ENCODE measurements at regions not wholly inside any gene's neighbourhood (a gene's known extent, or its start where the extent isn't known, plus 50 kb on each side); places are given as distances from the start of the nearest gene placed in this dataset.

DNA sequence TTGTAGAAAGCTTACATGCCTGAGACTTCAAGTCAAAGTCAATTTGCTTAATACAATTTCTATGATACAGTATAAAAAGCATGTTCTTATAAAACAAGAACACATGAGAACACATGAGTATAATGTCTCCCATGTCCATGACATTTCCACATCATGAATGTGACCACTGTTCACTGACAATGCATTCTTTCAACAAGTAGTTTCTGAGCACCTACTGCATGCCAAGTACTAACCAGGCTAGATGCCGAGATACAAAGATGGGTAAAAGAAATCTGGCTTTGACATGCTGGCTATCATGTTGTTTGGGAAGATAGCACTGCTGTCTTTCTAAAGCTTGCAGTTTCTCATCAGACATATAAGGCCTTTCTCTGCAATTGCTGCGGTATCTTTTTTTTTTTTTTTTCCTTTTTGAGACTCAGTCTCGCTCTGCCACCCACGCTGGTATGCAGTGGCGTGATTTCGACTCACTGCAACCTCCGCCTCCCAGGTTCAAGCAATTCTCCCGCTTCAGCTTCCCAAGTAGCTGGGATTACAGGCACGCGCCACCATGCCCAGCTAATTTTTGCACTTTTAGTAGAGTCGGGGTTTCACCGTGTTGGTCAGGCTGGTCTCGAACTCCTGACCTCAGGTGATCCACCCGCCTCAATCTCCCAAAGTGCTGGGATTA lies 123.6 kb upstream of the DST start:
- no peak for DNase-seq

DNA sequence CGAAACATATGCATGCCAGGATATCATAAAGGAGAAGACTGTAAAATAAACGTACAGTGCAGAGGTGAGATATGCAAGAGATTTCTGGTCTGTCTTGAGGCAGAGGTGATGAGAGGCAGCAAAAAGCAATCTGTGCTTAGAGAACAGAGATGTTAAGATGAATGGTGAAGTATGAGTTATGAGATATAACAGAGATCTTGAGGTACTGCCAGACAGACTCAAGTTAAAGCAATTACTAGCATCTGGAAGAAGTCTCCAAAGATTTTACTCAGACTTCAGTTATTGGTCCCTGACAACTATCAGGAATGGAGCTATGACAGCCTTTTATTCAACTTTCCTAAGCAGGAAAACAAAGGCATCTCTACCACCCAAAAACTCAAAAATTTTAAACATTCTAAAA lies 122.8 kb upstream of the DST start:
- DNase-seq = no peak

DNA sequence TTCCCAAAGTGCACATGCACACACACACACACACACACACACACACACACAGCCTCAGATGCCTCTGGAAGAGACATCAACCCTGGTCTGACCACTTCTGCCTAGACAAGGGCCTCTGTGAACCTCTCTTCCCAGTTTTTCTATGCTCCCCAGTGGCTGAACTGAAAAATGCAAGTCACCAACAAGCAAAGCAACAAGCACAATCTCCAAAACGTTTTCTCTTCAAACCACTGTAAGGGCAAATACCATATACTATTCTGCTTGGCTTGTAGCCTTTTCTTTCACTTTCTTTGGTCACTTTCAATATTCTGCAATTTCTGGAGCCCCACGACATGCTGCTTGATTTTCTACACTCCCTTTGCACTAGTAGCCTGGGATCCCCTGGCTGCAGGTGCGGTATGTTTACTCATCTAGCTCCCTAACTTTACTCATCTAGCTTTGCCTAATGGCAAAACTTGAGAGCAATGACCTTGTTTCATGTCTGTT lies 121.4 kb upstream of the DST start:
- peak; percentile 26 to 67 for DNase-seq

DNA sequence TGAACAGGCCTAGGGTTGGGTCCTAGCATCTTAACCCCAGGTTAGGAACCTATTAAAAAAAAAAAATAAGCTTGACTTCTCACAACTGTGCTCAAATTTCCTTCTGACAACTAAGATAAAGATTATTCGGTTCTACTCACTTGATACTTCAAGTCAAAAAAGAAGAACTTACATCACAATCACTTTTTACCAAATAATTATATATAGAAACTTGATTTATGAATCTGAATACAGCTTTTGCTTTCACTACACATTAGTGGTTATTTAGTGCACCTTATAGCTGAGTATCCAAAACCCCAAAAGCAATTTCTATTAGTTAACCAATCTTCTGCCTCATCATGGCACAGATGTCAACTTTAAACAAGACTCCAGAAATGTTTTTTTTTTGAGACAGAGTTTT lies 119.0 kb upstream of the DST start:
- DNase-seq = no peak

DNA sequence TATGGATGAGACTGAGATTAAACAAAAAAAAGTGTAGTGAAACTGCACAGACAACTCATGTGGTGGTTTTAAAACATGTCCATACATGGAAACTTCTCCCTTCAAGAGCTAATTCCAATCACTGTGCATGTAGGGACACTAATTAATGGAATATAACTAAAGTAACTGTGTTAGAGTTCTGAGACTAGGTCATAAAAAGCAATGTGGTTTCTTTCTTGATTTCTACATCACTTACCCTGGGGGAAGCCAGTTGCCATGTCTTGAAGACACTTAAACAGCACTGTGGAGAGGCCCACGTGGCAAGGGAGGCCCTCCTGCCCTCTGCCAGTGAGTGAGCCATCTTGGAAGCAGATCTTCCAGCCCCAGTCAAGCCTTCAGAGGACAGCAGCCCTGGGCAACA lies 118.2 kb upstream of the DST start:
- no peak for DNase-seq

DNA sequence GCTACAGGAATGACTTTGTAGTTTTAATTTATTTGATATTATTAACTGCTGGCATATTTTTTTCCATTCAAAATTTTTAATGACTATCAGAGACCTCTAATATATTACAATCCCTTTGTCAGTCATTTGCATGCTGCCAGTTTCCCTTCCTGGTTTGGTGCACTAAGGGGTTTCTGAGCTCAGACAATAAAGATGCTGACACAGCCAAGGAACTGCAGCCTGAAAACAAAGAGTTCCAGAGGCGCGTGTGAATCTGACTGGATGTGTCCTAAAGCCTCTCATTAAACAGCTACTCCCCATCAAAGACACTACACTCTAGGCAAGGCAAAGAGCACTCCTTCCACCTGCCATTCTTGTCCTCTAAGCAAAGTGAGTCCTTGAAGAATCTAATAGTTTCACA lies 116.8 kb upstream of the DST start:
- peak; percentile 33 to 60 for DNase-seq

DNA sequence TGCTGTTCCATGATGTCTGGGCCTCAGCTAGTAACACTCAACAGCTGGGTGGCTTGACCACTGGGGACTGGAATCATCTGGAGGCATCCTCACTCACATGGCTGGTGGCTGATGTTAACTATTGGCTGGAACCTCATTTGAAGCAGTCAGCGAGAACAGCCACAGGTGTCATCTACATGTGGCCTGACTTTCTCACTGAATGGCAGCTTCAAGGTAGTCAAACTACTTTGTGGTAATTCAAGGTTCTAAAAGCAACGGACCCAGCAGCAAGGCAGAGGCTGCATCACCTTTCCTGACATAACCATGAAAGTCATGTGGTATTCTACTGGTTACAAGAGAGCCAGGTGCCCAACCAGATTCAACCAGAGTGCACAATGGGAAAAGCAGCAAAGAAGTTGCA lies 115.9 kb upstream of the DST start:
- no peak for DNase-seq

DNA sequence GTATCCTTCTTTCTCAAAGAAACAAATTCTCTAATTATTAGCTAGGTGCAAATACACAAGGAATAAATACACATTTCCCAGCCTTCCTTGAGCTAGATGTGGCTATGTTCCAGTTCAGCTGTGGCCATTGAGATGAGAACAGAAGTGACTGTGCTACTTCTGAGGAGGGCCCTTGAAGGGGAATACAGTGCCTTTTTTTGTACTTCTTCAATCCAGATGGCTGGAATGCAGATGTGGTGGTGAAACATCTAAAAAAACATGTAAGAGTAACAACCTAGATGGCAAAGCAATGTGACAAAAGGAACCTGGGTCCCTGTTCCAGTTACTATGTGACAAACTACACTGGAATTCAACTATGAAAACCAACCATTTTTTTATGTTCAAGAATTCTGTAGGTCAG lies 115.4 kb upstream of the DST start:
- DNase-seq = no peak

DNA sequence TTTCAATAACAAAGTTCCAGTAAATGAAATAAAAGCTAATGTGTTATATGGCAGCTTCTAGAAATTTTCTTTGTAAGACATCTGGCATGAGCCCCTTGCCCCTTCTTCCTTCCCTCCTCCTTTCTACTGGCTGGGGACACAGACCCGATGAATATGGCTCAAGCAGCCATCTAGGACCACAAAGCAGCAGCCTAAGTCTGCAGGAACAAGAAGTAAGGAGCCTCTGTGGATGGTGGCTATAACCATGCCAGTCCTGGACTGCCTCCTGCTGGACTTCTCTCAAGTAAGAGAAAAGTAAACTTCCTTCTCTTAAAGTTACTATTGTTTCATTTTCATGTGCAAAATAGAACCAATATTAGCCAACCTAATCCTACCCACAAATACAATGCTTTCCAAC lies 114.9 kb upstream of the DST start:
- DNase-seq = peak; percentile 36 to 62

DNA sequence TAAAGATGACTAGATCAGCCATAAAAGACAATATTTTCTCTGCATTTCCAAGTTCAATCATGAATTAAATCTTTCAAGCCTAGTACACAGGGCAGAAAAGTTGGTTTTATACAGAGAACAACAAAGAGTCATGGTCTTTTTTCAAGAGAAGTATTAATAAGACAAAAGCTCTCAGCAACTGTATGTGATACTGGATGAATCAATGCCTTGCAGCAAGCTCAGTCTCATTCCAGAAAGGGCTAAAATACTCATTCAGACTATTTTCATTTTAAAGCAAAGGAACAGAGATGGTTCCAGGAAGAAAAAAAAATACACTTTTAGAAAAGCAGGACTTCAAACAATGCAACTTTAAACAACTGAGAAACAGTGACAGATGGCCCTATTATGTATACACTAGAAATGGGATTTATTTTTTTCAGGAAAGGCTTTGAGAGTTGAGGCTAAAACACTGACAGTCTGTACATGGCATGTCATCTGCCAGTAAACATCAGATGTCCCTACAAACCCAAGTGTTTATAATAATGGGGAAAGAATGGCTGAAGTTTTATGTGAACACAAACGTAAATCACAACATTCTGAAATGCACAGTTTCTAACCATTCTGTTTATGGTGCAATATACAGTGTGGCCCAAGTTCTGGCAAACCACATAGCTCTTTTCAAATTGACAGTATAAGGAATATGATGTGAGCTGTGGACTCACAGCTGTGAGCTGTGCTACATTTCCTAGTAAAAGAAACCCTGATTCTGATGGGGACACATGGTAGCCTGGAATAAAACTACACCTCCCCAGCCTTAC lies 114.3 kb upstream of the DST start:
- peak in 1 of 2 donors; percentile 35 for DNase-seq

DNA sequence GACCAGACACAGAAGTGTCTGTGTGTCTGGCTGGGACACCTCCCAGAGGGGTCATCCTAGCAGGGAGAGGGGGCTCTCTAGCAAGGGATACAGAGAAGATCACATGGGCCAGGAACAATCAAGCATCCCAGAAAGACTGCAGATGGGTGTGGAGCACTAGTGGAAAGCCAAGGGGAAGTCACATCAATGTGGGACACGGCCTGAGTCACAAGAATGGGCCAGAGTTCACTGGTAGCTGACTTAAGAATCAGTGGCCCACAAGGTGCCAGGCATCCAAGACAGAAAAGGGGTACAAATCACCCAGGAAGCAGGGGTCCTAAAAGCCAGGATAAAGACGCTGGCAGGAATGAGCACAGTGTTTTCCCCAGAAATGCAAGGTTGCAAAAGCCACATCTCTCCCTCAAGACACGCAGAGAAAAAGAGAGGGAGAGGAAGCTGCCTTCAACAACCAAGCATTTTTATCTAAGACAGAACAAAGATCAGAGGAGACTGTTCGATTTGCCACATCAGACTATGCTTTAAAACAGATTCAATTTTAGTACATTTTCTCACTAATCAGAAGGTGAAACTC lies 113.6 kb upstream of the DST start:
- no peak for DNase-seq

DNA sequence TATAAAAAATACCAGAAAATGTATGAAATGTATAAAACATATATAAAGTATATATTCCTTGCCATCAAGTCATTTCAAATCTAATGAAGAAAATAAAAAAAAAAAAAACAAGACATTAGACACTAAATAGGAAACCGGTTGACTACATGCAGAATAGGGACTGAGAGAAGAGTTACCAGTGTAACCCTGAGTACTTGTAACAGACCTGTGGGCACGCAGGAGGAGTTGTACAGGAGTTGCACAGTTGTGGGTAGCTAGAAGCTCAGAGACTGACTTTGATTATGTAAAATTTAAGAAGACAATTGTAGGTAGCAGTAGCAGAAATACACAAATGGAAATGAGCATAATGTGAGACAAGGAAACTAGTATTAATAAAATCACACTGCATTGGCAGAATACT lies 112.4 kb upstream of the DST start:
- DNase-seq = no peak

DNA sequence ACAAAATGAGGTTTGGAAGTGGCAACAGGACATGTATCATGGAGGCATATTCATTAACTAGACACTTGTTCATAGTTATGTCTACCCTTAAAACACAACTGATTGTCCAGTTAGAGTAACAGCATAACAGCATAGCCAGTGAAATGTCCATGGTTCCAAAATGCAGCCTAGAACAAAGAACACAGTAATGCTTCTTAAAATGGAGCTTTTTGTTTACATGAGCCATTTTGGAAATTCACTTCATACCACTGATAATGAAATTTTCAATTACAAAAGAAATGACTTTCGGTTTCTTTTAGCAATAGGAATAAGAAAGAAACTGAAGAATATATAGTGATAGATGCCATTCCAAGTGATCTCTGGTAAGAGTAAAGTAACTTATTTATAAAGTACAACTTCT lies 111.1 kb upstream of the DST start:
- DNase-seq = no peak

DNA sequence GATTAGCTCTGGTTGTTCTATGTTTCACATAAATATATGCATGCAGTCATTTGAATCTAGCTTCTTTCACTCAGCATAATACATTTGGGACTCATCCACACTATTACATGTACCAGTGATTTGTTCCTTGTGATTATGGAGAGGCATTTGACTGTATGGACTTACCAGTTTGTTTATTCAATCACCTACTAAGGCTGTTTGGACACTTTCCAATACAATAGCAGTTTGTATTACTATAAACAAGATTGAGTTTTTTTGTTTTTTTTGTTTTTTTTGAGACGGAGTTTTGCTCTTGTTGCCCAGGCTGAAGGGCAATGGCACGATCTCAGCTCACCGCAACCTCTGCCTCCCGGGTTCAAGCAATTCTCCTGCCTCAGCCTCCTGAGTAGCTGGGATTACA lies 109.8 kb upstream of the DST start:
- no peak for DNase-seq

DNA sequence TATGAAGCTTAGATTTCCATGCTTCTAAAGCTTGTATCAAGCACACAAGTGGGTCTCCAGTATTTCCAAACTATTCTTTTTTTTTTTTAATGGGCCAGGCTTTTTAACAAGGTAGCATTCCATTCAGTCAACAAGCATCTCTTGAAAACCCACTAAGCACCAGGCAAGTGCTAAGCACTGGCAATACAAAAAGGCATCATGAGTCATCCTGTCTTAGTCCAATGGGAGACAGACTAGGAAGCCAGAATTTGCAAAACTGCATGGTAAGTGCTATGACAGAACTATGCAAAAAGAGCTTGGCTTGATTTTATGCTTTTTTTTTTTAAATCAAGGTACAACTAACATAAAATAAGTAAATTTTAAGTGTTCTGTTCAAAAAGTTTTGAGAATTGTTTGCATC lies 109.3 kb upstream of the DST start:
- DNase-seq = no peak

DNA sequence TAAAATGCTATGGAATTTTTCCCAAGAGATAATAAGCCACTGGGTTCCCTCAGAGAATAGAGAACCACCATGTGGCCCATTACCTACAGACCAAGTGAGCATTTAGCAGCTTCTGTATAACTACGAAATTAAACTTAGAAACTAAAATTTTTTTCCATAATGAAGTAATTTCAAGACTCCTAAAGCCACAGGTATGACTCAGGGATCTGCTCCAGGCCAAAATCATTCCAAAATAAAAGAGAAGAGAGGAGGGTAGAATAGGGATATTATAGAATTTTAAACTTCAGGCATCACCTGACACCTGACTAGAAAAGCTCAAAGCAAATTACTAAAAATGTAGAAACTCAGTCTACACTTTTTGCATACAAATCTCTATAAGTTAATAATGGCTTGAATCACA lies 108.9 kb upstream of the DST start:
- no peak for DNase-seq

DNA sequence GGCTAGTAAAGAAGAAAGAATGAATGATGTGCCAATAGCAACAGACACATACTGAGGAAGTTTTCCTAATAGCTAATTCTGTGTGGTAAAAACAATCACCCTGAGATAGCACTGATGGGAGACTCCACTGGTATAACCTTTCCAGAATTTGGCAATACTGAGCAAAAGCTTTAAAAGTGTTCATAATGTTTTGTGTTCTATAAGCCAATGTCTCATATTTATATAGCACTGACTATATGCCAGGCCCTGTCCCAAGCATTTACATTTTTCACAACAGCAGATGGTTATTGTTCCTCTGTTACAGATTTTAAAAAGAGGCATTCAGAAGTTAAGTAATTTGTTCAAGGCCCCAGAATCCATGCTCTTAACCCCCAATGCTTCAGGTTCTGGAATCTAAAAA lies 108.0 kb upstream of the DST start:
- no peak for DNase-seq

DNA sequence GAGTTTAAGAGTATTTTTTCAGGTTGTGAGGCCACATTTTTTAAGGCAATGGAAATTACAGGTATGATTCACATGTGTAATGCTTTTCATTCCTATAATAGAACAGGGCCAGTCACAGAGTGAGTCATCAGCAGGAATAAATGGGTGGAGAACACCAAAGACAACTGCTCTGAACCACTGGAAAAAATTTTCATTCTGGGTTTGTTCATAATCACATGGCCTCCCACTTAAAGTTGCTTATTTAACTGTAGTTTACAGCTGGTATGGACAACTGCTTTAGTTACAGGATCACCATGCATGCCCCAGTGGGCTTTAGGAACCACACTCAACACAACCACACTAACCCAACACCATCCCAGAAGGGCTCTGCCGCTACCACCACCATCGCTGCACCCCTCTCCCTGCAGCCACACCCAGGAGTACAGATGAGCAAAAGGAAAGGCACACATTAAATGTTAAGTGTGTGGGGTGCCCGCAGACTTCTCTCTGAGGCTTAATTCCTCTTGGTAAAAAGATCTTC lies 107.0 kb upstream of the DST start:
- no peak for DNase-seq

DNA sequence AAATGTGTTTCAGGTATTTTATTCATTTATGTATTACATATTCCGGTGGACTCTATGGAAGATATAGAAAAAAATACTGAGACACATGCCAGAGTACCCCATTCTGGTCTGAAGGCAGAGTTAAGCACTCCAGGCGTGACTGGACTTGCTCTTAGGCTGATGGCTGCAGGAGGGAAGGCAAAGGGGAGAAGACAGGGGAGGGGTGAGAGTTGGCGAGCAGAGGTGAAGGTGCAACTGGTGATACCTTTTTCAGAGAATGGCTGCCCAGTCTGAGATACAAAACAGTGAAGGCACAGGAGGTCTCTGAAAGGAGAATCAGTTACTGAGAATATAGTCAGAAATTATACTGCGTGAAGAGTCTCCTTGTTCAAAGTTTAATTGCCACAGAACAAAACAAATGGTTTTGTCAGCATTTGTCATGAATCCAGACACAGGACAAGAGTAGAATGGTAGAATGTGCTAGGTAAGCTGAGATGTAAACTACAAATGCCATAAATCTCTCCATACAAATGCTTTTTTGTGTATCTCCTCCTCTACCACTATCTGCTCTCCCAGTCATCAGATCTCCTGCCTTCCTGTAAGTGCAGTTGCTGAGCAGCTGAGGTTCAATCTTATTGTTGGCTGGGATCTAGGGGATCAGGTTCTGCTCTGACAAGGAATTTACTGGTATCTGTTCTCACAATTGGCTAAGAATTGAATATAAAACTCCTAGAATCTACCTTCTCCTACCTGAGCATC lies 104.2 kb upstream of the DST start:
- no peak for DNase-seq

DNA sequence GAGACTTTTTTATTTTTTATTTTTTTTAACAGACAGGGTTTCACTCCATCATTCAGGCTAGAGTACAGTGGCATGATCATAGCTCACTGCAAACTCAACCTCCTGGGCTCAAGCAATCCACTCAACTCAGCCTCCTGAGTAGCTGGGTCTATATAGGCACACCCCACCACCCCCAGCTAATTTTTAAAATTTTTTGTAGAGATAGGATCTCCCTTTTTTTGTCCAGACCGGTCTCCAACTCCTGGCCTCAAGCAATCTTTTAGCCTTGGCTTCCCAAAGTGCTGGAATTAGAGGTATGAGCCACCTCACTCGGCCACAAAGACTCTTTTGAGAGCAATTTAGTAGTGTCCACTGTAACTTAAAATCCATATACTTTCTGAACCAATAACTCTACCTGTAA lies 103.3 kb upstream of the DST start:
- no peak for DNase-seq

DNA sequence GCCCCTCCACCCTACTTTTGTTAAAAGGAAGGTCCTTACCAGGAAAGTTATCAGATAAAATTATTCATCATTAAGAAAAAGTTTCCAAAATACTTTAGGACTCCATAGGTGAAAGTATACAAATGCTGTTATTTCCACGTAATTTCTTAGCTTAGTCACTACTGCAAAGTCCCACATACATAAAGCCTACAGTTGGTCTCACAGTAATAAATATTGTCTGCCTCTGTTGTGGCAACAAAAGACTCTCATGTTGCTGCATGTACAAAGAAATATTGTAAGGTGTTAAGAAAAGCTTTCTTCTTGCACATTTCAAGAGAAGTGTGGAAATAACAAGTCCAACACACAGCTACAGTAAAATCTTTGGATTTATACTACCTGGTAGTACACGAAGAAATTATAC lies 102.4 kb upstream of the DST start:
- no peak for DNase-seq

DNA sequence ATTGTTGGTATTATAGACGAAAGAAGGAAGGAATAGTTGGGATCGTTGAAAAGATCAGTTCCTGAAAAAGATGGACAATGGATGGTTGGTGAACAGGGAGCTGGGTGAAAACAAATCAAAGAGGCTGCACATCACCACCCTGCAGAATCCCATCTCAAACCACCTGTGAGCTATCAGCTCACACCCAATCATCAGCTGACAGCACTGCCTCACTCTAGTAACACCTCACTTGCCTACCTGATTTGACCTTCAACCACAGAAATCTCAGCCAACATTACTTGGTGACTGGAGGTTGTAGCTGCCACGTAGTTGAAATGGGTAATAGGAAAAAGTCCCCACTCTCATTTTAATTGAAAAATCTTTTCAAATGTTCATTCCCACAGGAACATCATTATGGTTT lies 101.8 kb upstream of the DST start:
- DNase-seq = no peak

DNA sequence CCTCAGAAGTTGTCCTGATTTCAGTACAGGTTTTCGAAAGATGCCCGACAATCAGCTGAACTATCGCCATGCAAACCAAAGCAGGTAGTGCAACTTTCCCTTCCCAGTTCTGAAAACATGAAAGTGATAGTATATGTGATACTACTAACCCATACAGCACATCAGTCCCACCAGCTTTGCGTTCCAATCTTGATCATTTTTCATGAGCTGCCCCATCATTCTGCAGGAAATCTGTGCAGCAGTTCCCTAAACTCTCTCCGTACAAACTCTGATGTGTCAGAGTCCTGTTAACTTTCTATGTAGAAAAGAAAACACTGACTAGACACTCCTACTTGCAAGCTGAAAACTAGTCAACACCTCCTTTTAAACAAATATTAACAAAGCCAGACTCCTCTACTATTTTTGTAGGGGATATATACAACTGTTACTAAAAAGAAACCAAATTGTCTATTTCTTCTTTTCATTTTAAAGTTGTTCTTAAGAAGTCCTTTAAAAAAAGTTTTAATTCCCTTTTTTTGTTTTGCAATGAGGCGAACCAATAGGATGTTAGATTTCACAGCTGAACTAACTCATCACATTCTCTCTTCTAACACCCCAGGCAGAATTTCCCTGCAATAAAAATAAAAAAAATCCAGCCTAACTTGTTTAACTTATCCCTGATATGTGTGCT lies 99.6 kb upstream of the DST start:
- peak in 1 of 2 donors; percentile 54 for DNase-seq
